NCI-H345 treated with DMSO at 0.1 percent for 48 hours (cell line): ENCODE measurements at regions not wholly inside any gene's neighbourhood (a gene's known extent, or its start where the extent isn't known, plus 50 kb on each side); places are given as distances from the start of the nearest gene placed in this dataset.
"Not testable (repeated sequence)": the region's sequence is repeated elsewhere in the genome, so short reads cannot be mapped to it uniquely, and the experiment has no call there.

Source experiments
- DNase-seq: peaks from one replicate; lab custom pipeline; 2025; ENCODE audit not compliant: unreplicated experiment; lab: John Stamatoyannopoulos, UW

- DNase-seq = no peak
Observed at GRCh38 chr4:164617911-164618310, 136.0 kb upstream of the SMIM31 start.

DNA sequence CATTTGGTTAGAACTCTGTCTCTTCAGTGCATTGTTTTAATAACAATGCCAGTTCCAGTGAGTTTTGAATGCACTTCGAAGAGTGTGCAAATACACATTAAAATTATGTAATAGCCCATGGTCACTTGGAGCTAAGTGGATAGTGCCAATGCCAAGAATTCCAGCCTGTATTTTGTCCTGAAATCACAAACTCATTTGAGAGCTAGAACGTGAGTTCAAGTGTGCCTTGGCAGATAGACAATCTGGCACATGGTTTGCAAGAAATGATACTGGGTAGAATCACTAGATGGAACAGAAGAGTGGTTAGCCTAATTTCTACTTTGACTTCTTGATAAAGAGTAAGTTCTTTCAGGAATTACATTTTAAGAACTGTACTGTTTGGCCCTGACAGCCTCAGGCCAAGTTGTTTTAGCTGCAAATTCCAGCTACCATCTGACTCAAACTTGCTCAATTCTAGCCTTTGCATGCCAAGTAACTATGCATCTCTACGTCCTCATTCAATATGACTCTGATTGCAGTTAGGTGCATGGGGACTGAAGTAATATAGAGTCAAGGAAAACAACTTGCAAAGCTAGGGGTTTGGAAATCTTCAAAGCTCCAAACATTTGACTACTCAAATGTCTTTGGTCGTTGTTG, 131.9 kb upstream of the SMIM31 start:
- DNase-seq = no peak

DNA sequence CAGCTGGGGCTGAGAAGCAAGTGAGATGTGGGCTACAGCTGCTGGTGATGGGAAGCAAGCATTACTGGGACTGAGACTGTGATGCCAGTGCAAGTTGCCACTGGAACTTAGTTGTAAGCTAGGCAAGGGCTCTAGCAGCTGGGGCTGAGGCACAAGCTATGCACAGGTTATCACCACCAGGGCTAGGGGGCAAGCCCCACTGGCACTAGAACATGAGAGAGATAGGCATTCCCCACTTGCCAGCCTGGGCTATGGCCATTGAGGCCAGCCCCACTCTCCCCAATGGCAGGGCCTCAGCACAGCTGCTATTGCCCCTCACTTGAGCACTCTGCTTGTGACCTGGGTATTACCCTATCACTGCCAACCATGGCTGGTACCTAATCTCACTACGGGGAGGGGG, 130.8 kb upstream of the SMIM31 start:
- no peak for DNase-seq

- no peak for DNase-seq
Observed at GRCh38 chr4:164639001-164639400, 114.9 kb upstream of the SMIM31 start.

GRCh38 chr4:164648151-164648848, 105.6 kb upstream of the SMIM31 start:
- no peak for DNase-seq

GRCh38 chr4:164648849-164649212, 105.1 kb upstream of the SMIM31 start:
- no peak for DNase-seq

DNA sequence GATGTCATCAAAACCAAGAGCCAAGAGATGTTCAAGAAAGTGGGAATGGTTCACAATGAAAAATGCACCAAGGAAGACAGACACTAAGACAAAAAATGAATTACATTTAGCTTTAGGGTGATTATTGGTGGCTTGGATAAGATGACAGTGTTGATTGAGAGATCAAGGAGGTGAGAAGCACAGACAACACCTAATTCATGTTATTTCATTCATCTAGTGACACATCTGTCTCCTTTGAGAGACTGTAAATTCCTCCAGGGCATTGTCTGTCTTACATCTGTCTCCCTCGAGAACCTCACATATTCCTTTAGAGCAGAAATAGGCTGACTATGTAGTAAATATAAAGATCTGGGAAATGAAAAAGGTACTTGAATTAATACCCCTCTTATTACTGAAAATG, 94.2 kb upstream of the SMIM31 start:
- no peak for DNase-seq

GRCh38 chr4:164676152-164676551, 77.8 kb upstream of the SMIM31 start:
- DNase-seq = not testable (repeated sequence)

DNA sequence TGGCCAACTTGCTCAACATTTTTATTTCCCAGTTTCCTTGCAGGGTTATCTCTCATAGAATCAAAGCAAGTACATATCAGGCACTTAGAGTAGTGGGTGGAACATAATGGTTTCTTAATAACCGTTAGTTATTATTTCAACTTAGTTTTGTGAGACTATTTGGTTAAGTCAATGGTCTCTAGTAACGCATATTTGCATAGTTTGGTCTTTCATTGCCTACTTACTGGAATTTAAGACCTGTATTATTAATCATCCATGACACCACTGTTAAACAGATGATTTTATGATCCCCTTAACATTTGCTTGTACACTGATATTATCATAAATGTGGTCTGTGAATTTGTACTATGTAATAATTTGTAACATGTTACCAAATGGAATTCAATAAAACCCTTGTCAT, 70.9 kb upstream of the SMIM31 start:
- DNase-seq = no peak

DNA sequence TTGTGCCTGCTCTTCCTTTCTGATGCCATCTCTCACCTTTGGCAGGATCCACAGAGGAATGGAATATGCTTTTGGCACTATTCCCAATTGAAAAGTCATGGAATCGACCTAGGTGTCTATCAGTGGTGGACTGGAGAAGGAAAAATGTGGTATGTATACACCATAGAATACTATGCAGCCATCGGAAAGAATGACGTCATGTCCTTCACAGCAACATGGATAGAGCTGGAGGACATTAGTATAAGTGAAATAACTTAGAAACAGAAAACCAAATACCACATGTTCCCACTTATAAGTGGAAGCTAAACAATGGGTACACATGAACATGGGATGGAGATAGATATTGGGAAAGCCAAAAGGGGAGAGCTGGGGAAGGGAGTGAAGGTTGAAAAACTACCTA, 58.3 kb upstream of the SMIM31 start:
- no peak for DNase-seq

DNA sequence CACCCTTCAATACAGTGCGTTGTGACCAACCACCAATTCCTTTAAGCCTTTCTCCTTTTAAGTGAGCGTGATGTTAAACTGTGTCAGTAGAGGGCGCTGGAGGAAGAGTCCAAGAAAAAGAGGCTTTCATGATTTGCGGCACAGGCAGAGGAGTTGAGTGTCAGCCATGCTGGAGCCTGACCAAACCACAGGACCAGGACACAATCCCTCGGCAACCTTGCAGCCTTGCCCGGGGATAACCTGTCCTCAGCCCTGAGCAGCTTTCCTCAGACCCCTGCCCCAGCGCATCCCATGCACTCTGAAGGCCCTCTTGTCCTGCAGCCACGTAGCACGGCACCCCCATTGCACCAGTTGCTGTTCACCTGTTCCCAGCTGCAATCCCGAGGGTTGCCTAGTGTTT, 53.5 kb upstream of the SMIM31 start:
- DNase-seq = no peak

- no peak for DNase-seq
Observed at GRCh38 chr4:164701665-164702064, 52.3 kb upstream of the SMIM31 start.
